GM23338 (cell line): ENCODE measurements at regions not wholly inside any gene's neighbourhood (a gene's known extent, or its start where the extent isn't known, plus 50 kb on each side); places are given as distances from the start of the nearest gene placed in this dataset.

ENCODE experiments used
- ATAC-seq: fragments of 200-7000 bp; cut with Tn5 transposase; 3 replicates; pipeline ENCODE4 v1.9.1; 2020
- DNase-seq: peaks from one replicate; pipeline ENCODE4 v3.0.0-alpha.2; 2015; ENCODE audit warnings: low spot score
- H2AFZ ChIP-seq: fragments of 200-600 bp; sonication (generic); 2 replicates; pipeline ENCODE4 v1.8.0; 2016; ENCODE audit warnings: antibody characterized with exemption, mild to moderate bottlenecking, moderate library complexity
- H3F3A ChIP-seq: fragments of 200-600 bp; sonication (generic); replicated peaks from 2 replicates; pipeline ENCODE4 v1.8.0; 2017; ENCODE audit warnings: antibody characterized with exemption, mixed run types, low read depth
- H3K27ac ChIP-seq: fragments of 200-600 bp; sonication (generic); 2 replicates; pipeline ENCODE4 v1.6.1; 2016; ENCODE audit warnings: low read depth
- H3K27me3 ChIP-seq: fragments of 200-600 bp; sonication (generic); 2 replicates; pipeline ENCODE4 v1.8.0; 2016; ENCODE audit warnings: mild to moderate bottlenecking, mixed run types, moderate library complexity; ENCODE audit not compliant: insufficient read depth
- H3K36me3 ChIP-seq: fragments of 200-600 bp; sonication (generic); 2 replicates; pipeline ENCODE4 v1.8.0; 2016; ENCODE audit warnings: mild to moderate bottlenecking; ENCODE audit not compliant: insufficient read depth
- H3K4me1 ChIP-seq: fragments of 200-600 bp; sonication (generic); 2 replicates; pipeline ENCODE4 v1.8.0; 2016; ENCODE audit warnings: mild to moderate bottlenecking, moderate library complexity; ENCODE audit not compliant: insufficient read depth
- H3K4me2 ChIP-seq: fragments of 200-600 bp; sonication (generic); 2 replicates; pipeline ENCODE4 v1.7.1; 2017; ENCODE audit warnings: mixed run types
- H3K4me3 ChIP-seq: fragments of 200-600 bp; sonication (generic); 2 replicates; pipeline ENCODE4 v1.6.1; 2016; ENCODE audit warnings: mixed run types
- H3K79me2 ChIP-seq: fragments of 200-600 bp; sonication (generic); replicated peaks from 2 replicates; pipeline ENCODE4 v1.8.0; 2017; ENCODE audit warnings: mild to moderate bottlenecking; ENCODE audit not compliant: insufficient read depth
- H3K9me2 ChIP-seq: fragments of 200-600 bp; sonication (generic); 2 replicates; pipeline ENCODE4 v1.8.0; 2017; ENCODE audit not compliant: insufficient read depth
- H4K20me1 ChIP-seq: fragments of 200-600 bp; sonication (generic); replicated peaks from 2 replicates; pipeline ENCODE4 v1.8.0; 2017; ENCODE audit warnings: mild to moderate bottlenecking; ENCODE audit not compliant: insufficient read depth
- H3K27ac Mint-ChIP-seq: 2 replicates; pipeline ENCODE4 v1.8.0; 2020; ENCODE audit warnings: inconsistent platforms, mild to moderate bottlenecking, moderate library complexity, mixed read lengths
- H3K27me3 Mint-ChIP-seq: 3 replicates; pipeline ENCODE4 v1.8.0; 2022; ENCODE audit warnings: low read depth, mild to moderate bottlenecking, moderate library complexity, mixed read lengths, inconsistent platforms; ENCODE audit not compliant: insufficient read depth, poor library complexity
- H3K36me3 Mint-ChIP-seq: 3 replicates; pipeline ENCODE4 v1.8.0; 2021; ENCODE audit warnings: low read depth, mild to moderate bottlenecking, inconsistent platforms, moderate library complexity, mixed read lengths
- H3K4me1 Mint-ChIP-seq: 3 replicates; pipeline ENCODE4 v1.8.0; 2020; ENCODE audit warnings: mild to moderate bottlenecking, inconsistent platforms, mixed read lengths
- H3K4me3 Mint-ChIP-seq: 3 replicates; pipeline ENCODE4 v1.8.0; 2021; ENCODE audit warnings: moderate library complexity, mild to moderate bottlenecking, inconsistent platforms, mixed read lengths
- H3K9me3 Mint-ChIP-seq: 3 replicates; pipeline ENCODE4 v1.8.0; 2020; ENCODE audit warnings: moderate library complexity, mild to moderate bottlenecking, inconsistent platforms, mixed read lengths
- CREB1 ChIP-seq: fragments of 250-450 bp; sonication (Bioruptor Pico); IDR thresholded peaks from 2 replicates; pipeline ENCODE4 v1.5.0; 2020; ENCODE audit warnings: low read depth, mild to moderate bottlenecking, moderate library complexity
- ETS1 ChIP-seq: IDR thresholded peaks from 2 replicates; pipeline ENCODE4 v1.6.1; 2016; ENCODE audit warnings: antibody characterized with exemption
- EZH2 ChIP-seq: fragments of 200-600 bp; sonication (generic); IDR thresholded peaks from one replicate; pipeline ENCODE4 v1.8.0; 2017; ENCODE audit warnings: antibody characterized with exemption, mild to moderate bottlenecking, low read depth; ENCODE audit not compliant: unreplicated experiment
- EZH2phosphoT487 ChIP-seq: fragments of 200-600 bp; sonication (generic); IDR thresholded peaks from one replicate; pipeline ENCODE4 v1.8.1; 2018; ENCODE audit warnings: antibody characterized with exemption; ENCODE audit not compliant: unreplicated experiment
- JUNB ChIP-seq: IDR thresholded peaks from one replicate; pipeline ENCODE4 v1.6.1; 2016; ENCODE audit warnings: antibody characterized with exemption; ENCODE audit not compliant: unreplicated experiment
- NANOG ChIP-seq: IDR thresholded peaks from 2 replicates; pipeline ENCODE4 v1.6.1; 2016; ENCODE audit warnings: antibody characterized with exemption, borderline replicate concordance
- POLR2AphosphoS5 ChIP-seq: IDR thresholded peaks from 2 replicates; pipeline ENCODE4 v1.6.1; 2016; ENCODE audit warnings: antibody characterized with exemption, low read depth
- STAT1 ChIP-seq: IDR thresholded peaks from one replicate; pipeline ENCODE4 v1.6.1; 2016; ENCODE audit warnings: antibody characterized with exemption; ENCODE audit not compliant: unreplicated experiment
- ZNF114 ChIP-seq: fragments of 250-450 bp; sonication (Bioruptor Pico); IDR thresholded peaks from 2 replicates; pipeline ENCODE4 v1.5.0; 2020; ENCODE audit warnings: mild to moderate bottlenecking, moderate library complexity
- ZNF331 ChIP-seq: fragments of 250-450 bp; sonication (Bioruptor Pico); IDR thresholded peaks from 2 replicates; pipeline ENCODE4 v1.5.0; 2020; ENCODE audit warnings: low read depth, mild to moderate bottlenecking, moderate library complexity
- TF ChIP-seq, protein P1 (sequence below), 2 experiments: fragments of 200-600 bp in 1 of 2; sonication (generic) in 1 of 2; conservative IDR thresholded peaks; 2 replicates each; pipeline versions ENCODE4 v1.5.1 to v1.6.1; 2016 to 2017; ENCODE audit warnings: antibody characterized with exemption in 2 of 2, low read depth in 2 of 2, mild to moderate bottlenecking in 2 of 2, moderate library complexity in 1 of 2
- TF ChIP-seq, protein P2 (sequence below): IDR thresholded peaks from one replicate; pipeline ENCODE4 v1.6.1; 2018; ENCODE audit warnings: antibody characterized with exemption; ENCODE audit not compliant: unreplicated experiment
- TF ChIP-seq, protein P3 (sequence below): fragments of 250-450 bp; sonication (Bioruptor Pico); IDR thresholded peaks from 2 replicates; pipeline ENCODE4 v1.5.0; 2020; ENCODE audit warnings: mild to moderate bottlenecking, moderate library complexity

- Histone ChIP-seq H3K4me2 (no peak overlapping the region), H3F3A (no peaks in the 10 kb centered on the region), H3K36me3 (no peaks in the 10 kb centered on the region), H3K27ac (no peak overlapping the region), H2AFZ (no peak overlapping the region), H3K27me3 (peaks cover 3% of the 10 kb centered on the region; the same call in 1 of the 2 replicates), H3K4me3 (no peak overlapping the region), H3K4me1 (peaks cover 9% of the 10 kb centered on the region; the same call in 1 of the 2 replicates), H4K20me1 (no peaks in the 10 kb centered on the region), H3K79me2 (no peaks in the 10 kb centered on the region), H3K9me2 (no peaks in the 10 kb centered on the region)
- no peak for ATAC-seq
- Mint-ChIP-seq H3K27ac (no peak overlapping the region), H3K27me3 (peaks cover 3% of the 10 kb centered on the region), H3K36me3 (no peaks in the 10 kb centered on the region), H3K4me3 (no peak overlapping the region), H3K4me1 (peaks cover 30% of the 10 kb centered on the region), H3K9me3 (no peaks in the 10 kb centered on the region)
- DNase-seq: no peak
- TF ChIP-seq, protein P1, sequence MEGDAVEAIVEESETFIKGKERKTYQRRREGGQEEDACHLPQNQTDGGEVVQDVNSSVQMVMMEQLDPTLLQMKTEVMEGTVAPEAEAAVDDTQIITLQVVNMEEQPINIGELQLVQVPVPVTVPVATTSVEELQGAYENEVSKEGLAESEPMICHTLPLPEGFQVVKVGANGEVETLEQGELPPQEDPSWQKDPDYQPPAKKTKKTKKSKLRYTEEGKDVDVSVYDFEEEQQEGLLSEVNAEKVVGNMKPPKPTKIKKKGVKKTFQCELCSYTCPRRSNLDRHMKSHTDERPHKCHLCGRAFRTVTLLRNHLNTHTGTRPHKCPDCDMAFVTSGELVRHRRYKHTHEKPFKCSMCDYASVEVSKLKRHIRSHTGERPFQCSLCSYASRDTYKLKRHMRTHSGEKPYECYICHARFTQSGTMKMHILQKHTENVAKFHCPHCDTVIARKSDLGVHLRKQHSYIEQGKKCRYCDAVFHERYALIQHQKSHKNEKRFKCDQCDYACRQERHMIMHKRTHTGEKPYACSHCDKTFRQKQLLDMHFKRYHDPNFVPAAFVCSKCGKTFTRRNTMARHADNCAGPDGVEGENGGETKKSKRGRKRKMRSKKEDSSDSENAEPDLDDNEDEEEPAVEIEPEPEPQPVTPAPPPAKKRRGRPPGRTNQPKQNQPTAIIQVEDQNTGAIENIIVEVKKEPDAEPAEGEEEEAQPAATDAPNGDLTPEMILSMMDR (conservative IDR thresholded peaks at IDR 0.05; ENCODE audit: low read depth in 2 of 2): no peak
- TF ChIP-seq STAT1 (no peak), ETS1 (no peak), ZNF331 (CRISPR knock-in tag) (no peak), POLR2AphosphoS5 (no peak), ZNF114 (CRISPR knock-in tag) (no peak), NANOG (no peak), JUNB (no peak), EZH2 (no peak), CREB1 (CRISPR knock-in tag) (no peak), EZH2phosphoT487 (no peak)
- TF ChIP-seq, protein P2, sequence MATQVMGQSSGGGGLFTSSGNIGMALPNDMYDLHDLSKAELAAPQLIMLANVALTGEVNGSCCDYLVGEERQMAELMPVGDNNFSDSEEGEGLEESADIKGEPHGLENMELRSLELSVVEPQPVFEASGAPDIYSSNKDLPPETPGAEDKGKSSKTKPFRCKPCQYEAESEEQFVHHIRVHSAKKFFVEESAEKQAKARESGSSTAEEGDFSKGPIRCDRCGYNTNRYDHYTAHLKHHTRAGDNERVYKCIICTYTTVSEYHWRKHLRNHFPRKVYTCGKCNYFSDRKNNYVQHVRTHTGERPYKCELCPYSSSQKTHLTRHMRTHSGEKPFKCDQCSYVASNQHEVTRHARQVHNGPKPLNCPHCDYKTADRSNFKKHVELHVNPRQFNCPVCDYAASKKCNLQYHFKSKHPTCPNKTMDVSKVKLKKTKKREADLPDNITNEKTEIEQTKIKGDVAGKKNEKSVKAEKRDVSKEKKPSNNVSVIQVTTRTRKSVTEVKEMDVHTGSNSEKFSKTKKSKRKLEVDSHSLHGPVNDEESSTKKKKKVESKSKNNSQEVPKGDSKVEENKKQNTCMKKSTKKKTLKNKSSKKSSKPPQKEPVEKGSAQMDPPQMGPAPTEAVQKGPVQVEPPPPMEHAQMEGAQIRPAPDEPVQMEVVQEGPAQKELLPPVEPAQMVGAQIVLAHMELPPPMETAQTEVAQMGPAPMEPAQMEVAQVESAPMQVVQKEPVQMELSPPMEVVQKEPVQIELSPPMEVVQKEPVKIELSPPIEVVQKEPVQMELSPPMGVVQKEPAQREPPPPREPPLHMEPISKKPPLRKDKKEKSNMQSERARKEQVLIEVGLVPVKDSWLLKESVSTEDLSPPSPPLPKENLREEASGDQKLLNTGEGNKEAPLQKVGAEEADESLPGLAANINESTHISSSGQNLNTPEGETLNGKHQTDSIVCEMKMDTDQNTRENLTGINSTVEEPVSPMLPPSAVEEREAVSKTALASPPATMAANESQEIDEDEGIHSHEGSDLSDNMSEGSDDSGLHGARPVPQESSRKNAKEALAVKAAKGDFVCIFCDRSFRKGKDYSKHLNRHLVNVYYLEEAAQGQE: no peak
- TF ChIP-seq, protein P3, sequence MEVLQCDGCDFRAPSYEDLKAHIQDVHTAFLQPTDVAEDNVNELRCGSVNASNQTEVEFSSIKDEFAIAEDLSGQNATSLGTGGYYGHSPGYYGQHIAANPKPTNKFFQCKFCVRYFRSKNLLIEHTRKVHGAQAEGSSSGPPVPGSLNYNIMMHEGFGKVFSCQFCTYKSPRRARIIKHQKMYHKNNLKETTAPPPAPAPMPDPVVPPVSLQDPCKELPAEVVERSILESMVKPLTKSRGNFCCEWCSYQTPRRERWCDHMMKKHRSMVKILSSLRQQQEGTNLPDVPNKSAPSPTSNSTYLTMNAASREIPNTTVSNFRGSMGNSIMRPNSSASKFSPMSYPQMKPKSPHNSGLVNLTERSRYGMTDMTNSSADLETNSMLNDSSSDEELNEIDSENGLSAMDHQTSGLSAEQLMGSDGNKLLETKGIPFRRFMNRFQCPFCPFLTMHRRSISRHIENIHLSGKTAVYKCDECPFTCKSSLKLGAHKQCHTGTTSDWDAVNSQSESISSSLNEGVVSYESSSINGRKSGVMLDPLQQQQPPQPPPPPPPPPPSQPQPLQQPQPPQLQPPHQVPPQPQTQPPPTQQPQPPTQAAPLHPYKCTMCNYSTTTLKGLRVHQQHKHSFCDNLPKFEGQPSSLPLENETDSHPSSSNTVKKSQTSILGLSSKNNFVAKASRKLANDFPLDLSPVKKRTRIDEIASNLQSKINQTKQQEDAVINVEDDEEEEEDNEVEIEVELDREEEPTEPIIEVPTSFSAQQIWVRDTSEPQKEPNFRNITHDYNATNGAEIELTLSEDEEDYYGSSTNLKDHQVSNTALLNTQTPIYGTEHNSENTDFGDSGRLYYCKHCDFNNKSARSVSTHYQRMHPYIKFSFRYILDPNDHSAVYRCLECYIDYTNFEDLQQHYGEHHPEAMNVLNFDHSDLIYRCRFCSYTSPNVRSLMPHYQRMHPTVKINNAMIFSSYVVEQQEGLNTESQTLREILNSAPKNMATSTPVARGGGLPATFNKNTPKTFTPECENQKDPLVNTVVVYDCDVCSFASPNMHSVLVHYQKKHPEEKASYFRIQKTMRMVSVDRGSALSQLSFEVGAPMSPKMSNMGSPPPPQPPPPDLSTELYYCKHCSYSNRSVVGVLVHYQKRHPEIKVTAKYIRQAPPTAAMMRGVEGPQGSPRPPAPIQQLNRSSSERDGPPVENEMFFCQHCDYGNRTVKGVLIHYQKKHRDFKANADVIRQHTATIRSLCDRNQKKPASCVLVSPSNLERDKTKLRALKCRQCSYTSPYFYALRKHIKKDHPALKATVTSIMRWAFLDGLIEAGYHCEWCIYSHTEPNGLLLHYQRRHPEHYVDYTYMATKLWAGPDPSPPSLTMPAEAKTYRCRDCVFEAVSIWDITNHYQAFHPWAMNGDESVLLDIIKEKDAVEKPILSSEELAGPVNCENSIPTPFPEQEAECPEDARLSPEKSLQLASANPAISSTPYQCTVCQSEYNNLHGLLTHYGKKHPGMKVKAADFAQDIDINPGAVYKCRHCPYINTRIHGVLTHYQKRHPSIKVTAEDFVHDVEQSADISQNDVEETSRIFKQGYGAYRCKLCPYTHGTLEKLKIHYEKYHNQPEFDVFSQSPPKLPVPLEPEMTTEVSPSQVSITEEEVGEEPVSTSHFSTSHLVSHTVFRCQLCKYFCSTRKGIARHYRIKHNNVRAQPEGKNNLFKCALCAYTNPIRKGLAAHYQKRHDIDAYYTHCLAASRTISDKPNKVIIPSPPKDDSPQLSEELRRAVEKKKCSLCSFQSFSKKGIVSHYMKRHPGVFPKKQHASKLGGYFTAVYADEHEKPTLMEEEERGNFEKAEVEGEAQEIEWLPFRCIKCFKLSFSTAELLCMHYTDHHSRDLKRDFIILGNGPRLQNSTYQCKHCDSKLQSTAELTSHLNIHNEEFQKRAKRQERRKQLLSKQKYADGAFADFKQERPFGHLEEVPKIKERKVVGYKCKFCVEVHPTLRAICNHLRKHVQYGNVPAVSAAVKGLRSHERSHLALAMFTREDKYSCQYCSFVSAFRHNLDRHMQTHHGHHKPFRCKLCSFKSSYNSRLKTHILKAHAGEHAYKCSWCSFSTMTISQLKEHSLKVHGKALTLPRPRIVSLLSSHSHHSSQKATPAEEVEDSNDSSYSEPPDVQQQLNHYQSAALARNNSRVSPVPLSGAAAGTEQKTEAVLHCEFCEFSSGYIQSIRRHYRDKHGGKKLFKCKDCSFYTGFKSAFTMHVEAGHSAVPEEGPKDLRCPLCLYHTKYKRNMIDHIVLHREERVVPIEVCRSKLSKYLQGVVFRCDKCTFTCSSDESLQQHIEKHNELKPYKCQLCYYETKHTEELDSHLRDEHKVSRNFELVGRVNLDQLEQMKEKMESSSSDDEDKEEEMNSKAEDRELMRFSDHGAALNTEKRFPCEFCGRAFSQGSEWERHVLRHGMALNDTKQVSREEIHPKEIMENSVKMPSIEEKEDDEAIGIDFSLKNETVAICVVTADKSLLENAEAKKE (CRISPR knock-in tag): no peak
Observed at GRCh38 chr13:73733706-73734105, 400.5 kb downstream of the KLF12 start.
